Dendritic cell treated with granulocyte-macrophage colony-stimulating factor and Interleukin-4, amounts not matched to agents 40 ng/mL and 50 ng/mL, for 4 days (primary cell): ENCODE measurements at regions not wholly inside any gene's neighbourhood (a gene's known extent, or its start where the extent isn't known, plus 50 kb on each side); places are given as distances from the start of the nearest gene placed in this dataset.

Experiments used
- H3K27ac Mint-ChIP-seq: one replicate; pipeline ENCODE4 v1.8.0; 2022; ENCODE audit warnings: mild to moderate bottlenecking, mixed read lengths
- H3K27me3 Mint-ChIP-seq: one replicate; pipeline ENCODE4 v1.8.0; 2022; ENCODE audit warnings: mild to moderate bottlenecking, mixed read lengths
- H3K36me3 Mint-ChIP-seq: one replicate; pipeline ENCODE4 v1.8.0; 2022; ENCODE audit warnings: low read depth, mixed read lengths
- H3K4me1 Mint-ChIP-seq: one replicate; pipeline ENCODE4 v1.8.0; 2022; ENCODE audit warnings: low read depth, mixed read lengths
- H3K4me3 Mint-ChIP-seq: one replicate; pipeline ENCODE4 v1.8.0; 2022; ENCODE audit warnings: mild to moderate bottlenecking, moderate library complexity, mixed read lengths
- H3K9me3 Mint-ChIP-seq: one replicate; pipeline ENCODE4 v1.8.0; 2022; ENCODE audit warnings: mixed read lengths
- intact Hi-C: fragments of 100-400 bp; cut with micrococcal nuclease; formaldehyde crosslinking; loops from one replicate; pipeline ENCODE4 v1.15.0; 2022

DNA sequence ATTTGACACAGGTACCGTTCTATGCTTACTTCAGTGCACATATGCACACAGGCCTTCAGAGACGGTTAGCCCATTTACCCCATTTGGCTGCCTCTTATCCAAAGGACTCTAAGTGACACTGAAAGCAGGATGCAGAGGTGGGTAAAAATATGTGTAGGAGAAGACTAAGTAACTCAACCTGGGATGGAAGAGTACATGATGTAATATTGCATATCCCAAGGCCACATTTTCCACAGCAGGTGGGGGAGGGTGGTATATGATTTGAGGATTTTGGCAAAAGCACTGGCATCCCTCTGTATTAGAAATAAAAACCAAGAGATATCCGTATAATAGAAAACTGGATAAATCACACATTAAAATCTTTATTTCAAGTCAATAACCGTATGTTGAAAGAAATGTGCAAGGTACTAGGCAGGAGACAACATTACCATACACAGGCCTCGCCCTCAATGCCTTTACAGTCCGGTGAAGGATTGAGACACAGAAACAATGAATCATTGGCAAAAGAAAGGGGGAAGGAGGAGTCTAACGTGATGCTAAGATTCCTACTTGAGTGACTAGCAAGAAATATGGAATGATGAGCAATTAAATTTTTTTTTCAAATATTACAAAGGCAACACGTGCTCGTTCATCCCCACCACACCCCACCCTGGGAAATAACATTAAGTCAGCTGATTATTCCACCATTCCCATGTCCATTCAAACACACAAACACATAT is 161.0 kb upstream of the RASGEF1B start:
- H3K4me1 Mint-ChIP-seq = peaks cover 35% of the 10 kb centered on the region

DNA sequence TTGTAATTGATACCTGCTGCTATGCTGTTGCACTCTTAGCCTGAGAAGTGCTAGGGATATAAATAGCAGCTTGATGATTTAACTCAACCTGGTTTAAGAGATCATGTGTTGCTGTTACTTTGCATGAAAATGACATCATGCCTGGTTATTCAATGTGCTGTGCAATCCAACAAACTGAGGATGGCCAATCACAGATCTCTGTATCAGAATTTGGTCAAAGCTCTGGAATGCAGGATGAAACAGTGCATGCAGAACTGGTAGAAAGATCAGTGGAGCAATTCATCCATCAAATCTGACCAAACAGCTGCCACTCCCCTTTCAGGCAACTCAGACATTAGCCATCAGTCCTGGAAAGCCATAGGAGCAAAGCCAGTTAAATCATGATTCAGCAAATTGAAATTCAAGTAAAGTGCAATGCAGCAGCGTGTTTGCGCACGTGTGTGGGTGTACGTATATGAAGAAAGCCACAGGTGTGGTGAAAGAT is 160.3 kb upstream of the RASGEF1B start:
- H3K27me3 Mint-ChIP-seq = no peaks in the 10 kb centered on the region
- no peaks in the 10 kb centered on the region for H3K9me3 Mint-ChIP-seq
- intact Hi-C loops = loop anchor here (10.0 kb wide), 1 partner anchor 127 kb away; no protein-coding TSS in a partner anchor
- H3K27ac Mint-ChIP-seq = no peak overlapping the region
- peaks cover 35% of the 10 kb centered on the region for H3K4me1 Mint-ChIP-seq
- H3K36me3 Mint-ChIP-seq = no peaks in the 10 kb centered on the region
- no peak overlapping the region for H3K4me3 Mint-ChIP-seq

More for the DNA sequence above, 161.0 kb upstream of the RASGEF1B start:
- intact Hi-C loops = loop anchor here (10.0 kb wide), 1 partner anchor 128 kb away; no protein-coding TSS in a partner anchor
- Mint-ChIP-seq H3K36me3 (no peaks in the 10 kb centered on the region), H3K4me3 (no peak overlapping the region), H3K9me3 (no peaks in the 10 kb centered on the region), H3K27ac (no peak overlapping the region), H3K27me3 (no peaks in the 10 kb centered on the region)

DNA sequence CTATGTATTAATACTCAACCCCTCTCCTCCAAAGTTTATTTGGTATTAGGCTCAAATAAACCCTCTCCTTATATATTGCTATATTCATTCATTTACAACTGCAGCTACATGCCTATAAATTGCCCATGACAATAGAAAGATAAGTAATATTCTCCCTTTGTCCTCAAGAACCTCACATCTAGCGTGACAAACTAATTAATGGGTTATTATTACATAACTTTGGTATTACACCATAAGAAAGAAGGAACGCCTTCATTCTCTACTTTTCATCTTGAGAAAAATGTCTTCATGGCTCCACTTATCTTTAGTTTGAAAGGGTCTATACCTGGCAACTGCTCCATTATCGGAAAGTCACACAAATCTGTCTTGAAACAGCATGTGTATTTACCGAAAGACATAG is 157.7 kb upstream of the RASGEF1B start:
- Mint-ChIP-seq H3K9me3 (no peaks in the 10 kb centered on the region), H3K27me3 (no peaks in the 10 kb centered on the region), H3K36me3 (no peaks in the 10 kb centered on the region), H3K27ac (no peak overlapping the region), H3K4me3 (no peak overlapping the region), H3K4me1 (peaks cover 17% of the 10 kb centered on the region)
- intact Hi-C loops = no loop called here

DNA sequence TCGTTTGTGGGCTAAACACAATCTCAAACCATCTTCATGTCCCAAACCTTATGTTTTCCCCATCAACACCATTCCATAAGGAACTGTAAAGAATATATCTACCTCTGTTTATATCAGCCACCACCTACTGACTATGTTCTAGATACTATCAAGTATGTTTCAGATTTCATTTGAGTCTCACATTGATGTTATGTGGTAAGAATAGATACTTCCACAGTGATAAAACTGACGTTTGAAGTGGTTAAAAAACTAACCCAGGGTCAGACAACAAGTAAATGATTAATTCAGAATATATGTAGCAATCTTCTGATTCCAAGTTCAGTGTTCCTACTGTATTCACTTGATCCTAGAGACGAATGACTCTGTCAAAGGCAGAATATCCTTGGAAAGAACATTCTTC is 156.8 kb upstream of the RASGEF1B start:
- intact Hi-C loops = no loop called here

DNA sequence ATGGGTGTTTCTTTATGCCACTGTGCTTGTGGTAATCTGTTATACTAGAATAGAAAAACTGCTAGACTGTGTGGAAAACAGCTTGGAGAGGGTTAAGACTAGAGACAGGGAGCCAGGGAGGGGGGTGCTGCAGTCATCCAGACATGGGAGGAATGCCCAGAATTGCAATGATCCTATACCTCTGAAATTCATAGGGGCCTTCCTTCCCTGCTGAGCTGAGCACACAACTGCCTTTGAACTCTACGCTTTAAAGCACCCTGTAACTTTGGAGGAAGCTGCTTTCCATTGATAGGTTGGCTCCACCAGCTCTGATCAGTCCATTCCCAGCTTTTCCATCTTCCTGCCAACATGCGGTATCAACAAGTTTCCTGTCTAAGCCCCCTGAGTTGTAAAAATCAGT is 155.9 kb upstream of the RASGEF1B start:
- H3K27me3 Mint-ChIP-seq = no peaks in the 10 kb centered on the region
- H3K4me1 Mint-ChIP-seq = peaks cover 11% of the 10 kb centered on the region
- H3K4me3 Mint-ChIP-seq = no peak overlapping the region
- no peaks in the 10 kb centered on the region for H3K9me3 Mint-ChIP-seq
- no peak overlapping the region for H3K27ac Mint-ChIP-seq
- intact Hi-C loops = no loop called here
- H3K36me3 Mint-ChIP-seq = no peaks in the 10 kb centered on the region

More for the DNA sequence above, 156.8 kb upstream of the RASGEF1B start:
- Mint-ChIP-seq H3K4me3 (no peak overlapping the region), H3K9me3 (no peaks in the 10 kb centered on the region), H3K27me3 (no peaks in the 10 kb centered on the region), H3K36me3 (no peaks in the 10 kb centered on the region), H3K27ac (no peak overlapping the region), H3K4me1 (peaks cover 11% of the 10 kb centered on the region)

DNA sequence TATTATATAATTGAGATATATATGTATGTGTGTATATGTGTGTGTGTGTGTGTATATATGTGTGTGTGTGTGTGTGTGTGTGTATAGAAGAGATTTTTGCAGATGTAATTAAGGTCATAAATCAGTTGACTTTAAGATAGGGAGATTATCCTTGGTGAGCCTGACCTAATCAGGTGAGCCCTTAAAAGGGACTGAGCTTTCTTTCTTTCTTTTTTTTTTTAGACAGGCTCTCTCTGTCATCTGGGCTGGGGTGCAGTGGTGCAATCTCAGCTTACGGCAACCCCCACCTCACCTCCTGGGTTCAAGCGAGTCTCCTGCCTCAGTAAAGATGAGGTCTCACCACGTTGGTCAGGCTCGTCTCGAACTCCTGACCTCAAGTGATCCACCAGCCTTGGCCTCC is 155.1 kb upstream of the RASGEF1B start:
- H3K27me3 Mint-ChIP-seq = no peaks in the 10 kb centered on the region
- intact Hi-C loops = no loop called here
- no peaks in the 10 kb centered on the region for H3K36me3 Mint-ChIP-seq
- H3K4me3 Mint-ChIP-seq = no peak overlapping the region
- H3K27ac Mint-ChIP-seq = no peak overlapping the region
- no peaks in the 10 kb centered on the region for H3K9me3 Mint-ChIP-seq
- peaks cover 11% of the 10 kb centered on the region for H3K4me1 Mint-ChIP-seq

DNA sequence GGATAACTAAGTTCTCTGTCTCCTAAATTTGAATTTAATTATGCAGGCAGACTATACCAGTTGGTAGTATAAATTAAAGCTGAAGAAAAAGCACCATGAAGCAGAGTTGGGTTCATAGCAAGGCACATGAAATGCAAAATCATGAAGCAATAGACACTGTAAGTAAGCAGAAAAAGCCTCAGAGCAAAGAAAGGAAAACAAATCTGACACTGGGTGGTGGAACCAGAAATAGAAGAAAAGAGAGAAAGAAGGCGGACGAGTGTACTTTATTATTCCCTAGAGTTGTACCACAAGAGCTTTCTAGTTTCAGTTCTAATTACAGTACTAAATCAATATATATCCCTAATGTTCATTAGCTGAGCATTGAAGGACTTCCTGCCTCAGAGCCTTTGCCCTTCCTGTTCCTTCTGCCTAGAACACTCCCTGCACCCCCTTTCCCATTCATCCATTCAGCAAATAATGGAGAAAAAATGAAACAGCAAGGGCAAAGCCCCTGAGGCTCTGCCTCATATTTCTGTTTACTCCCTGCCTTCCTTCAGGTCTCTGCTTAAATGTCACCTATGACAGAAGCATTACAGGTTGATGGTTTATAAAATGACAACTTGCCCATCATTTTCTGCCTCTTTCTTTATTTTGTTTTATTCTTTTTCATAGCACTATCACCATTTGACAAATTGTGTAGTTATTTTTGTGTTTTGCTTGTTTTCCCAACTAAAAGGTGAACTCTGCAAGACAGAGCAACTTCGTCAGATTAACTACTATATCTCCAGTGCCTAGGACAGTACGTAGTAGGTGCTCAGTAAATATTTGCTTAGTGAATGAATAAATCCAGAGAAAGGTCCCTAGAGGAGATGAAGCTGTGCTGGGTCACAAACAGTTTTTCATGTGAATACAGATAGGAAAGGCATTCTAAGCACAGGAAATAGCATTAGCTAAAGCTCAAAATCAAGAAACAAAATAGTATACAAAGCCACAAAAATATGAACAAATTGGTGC is 154.0 kb upstream of the RASGEF1B start:
- Mint-ChIP-seq H3K9me3 (no peaks in the 10 kb centered on the region), H3K4me3 (no peak overlapping the region), H3K36me3 (no peaks in the 10 kb centered on the region), H3K27ac (no peak overlapping the region), H3K4me1 (peaks cover 11% of the 10 kb centered on the region), H3K27me3 (no peaks in the 10 kb centered on the region)
- intact Hi-C loops = no loop called here

DNA sequence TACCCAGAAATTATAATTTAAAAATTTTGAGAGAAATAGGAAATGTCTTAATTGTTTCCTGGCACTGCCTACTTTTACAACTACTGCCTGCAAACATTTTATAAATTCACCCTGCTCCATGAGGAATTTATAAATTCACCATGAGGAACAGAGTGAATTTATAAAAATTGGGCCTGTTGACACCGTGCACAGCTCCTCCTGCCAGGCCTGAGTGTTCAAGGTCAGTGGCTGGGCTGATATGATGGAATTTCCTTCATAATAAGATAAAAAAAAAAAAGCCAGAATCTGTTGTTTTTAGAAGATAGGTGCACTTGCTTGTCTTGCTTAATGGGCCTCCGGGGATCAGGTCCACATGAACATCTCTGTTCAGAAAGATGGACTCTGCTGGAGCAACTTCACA is 151.7 kb upstream of the RASGEF1B start:
- Mint-ChIP-seq H3K9me3 (no peaks in the 10 kb centered on the region), H3K27me3 (peaks cover 1% of the 10 kb centered on the region), H3K4me3 (no peak overlapping the region), H3K36me3 (no peaks in the 10 kb centered on the region), H3K4me1 (no peaks in the 10 kb centered on the region), H3K27ac (no peak overlapping the region)
- intact Hi-C loops = no loop called here

DNA sequence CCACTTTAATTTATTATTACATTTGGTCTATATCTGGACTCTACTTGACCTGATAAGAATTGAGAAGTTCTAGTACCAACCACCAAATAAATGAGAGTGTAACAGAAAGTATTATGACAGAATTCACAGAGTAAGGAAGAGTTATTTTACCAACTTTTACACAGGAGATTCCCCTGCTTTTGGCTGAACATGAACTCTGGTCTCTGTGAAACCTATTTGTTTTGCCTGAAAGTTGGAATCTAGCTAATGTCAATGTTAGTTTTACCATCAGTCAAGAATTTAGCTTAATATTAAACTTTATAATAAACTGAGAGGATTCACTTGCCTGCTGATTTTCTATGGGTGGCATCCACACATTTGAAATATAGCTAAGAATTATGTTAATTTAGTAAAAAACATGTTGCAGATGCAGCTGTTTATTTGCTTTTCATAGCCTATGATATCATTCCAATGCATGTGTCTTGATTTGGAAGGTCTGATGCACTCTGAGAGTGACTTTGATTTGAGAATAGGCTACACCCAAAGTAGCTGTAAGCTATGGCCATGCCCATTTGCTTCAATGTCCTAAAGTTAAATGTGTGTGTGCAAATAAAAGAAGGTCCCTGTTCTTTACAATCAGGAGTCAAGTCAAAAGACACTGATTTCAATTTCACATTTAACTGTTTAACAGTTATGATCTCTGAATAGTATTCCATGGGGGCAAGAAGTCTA is 150.9 kb upstream of the RASGEF1B start:
- no peak overlapping the region for H3K27ac Mint-ChIP-seq
- no peaks in the 10 kb centered on the region for H3K36me3 Mint-ChIP-seq
- no peaks in the 10 kb centered on the region for H3K9me3 Mint-ChIP-seq
- H3K4me3 Mint-ChIP-seq = no peak overlapping the region
- intact Hi-C loops = no loop called here
- peaks cover 1% of the 10 kb centered on the region for H3K27me3 Mint-ChIP-seq
- H3K4me1 Mint-ChIP-seq = no peaks in the 10 kb centered on the region

DNA sequence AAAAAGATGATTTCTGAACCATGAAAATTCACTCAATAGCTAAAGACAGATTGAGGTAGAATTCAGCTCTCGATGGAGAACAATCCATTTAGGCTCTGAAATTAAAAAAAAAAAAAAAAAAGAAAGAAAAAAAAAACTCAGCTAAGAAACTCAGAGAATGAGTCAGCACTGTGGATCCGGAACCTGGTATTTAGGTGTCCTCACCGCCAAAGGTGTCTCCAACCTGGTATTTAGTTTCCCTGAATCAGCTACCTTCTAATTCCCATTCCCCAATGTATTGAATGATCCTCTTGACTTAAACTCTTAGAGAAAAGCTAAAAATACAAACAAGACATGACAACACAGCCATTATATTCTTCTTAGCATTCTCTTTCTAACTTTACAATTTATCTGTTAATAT is 150.3 kb upstream of the RASGEF1B start:
- Mint-ChIP-seq H3K27ac (no peak overlapping the region), H3K4me3 (no peak overlapping the region), H3K4me1 (no peaks in the 10 kb centered on the region), H3K9me3 (no peaks in the 10 kb centered on the region), H3K36me3 (no peaks in the 10 kb centered on the region), H3K27me3 (peaks cover 1% of the 10 kb centered on the region)
- intact Hi-C loops = no loop called here

DNA sequence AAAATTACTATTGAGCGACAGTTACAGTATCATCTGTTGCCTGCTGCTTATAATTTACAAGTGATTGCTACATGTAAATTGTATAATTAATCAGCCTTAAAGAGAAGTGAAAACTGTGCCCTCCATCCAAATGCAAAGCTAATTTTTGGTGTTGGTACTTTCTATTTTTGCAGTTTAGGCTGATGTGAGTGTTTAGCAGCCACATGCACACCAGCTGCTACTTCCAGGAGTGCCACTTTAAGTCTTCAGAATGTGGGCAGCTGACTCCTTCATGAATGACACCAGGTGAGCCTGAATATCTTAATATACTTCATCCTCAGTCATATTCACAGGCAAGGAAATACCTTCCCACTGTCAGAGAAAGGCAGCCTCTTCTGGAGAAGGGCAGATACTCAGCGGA is 149.8 kb upstream of the RASGEF1B start:
- H3K27me3 Mint-ChIP-seq = peaks cover 1% of the 10 kb centered on the region
- no peak overlapping the region for H3K4me3 Mint-ChIP-seq
- intact Hi-C loops = no loop called here
- H3K36me3 Mint-ChIP-seq = no peaks in the 10 kb centered on the region
- H3K27ac Mint-ChIP-seq = no peak overlapping the region
- H3K4me1 Mint-ChIP-seq = no peaks in the 10 kb centered on the region
- H3K9me3 Mint-ChIP-seq = no peaks in the 10 kb centered on the region

DNA sequence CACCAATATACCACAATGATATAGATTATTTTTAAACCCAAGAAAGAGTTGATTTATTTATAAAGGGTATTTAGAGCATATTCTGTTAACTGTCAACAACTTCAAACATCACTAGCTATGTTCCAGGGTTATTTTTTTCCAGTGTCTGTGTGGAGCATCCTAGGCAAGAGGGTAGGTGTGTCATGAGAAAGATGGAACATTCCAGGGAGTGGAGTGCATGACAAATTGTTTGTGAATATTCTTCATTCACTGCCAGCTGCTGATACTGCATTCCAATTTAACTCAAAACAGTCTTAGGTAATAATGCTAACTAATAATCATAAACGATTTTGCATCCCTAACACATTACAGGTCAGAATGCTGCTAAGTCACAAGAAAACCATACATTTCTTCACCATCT is 148.7 kb upstream of the RASGEF1B start:
- Mint-ChIP-seq H3K36me3 (no peaks in the 10 kb centered on the region), H3K9me3 (no peaks in the 10 kb centered on the region), H3K27ac (no peak overlapping the region), H3K27me3 (peaks cover 1% of the 10 kb centered on the region), H3K4me3 (no peak overlapping the region), H3K4me1 (no peaks in the 10 kb centered on the region)
- intact Hi-C loops = no loop called here

DNA sequence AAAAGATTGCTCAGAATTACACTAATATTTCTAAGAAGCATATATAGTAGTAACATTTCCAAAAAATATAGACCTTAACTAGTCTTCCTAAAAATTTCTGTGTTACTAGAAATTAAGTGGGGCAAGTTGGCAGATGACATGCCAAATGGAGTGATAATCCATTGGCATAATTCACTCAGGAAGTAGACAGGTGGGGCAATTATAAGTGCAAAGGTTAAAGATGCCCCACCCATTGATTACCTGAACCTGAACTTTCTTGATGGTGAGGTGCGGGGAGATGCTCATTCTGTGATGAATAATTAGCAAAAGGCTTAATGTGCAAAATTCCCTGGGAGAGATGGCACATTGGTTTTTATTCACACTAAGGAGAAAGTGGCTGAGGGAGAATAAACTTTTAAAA is 145.8 kb upstream of the RASGEF1B start:
- Mint-ChIP-seq H3K27me3 (peaks cover 1% of the 10 kb centered on the region), H3K36me3 (no peaks in the 10 kb centered on the region), H3K9me3 (no peaks in the 10 kb centered on the region), H3K4me1 (no peaks in the 10 kb centered on the region), H3K27ac (no peak overlapping the region), H3K4me3 (no peak overlapping the region)
- intact Hi-C loops = no loop called here

DNA sequence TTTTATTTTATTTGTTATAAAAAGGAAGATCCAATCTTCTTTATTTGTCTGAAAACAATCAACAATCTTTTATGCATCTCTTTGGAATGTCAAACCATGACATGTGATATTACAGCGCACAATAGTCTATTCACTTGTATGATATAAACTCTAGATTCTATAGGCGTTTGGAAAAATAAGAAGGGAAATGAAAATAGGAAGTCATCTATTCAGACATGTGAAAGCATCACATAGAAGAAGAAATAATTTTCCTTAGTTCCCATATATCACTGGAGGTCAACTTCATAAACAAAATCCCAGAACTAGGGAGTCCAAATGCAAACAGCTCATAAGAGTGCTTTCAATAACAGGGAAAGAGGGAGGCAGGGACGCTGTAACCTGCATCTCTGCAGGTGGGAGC is 139.5 kb upstream of the RASGEF1B start:
- Mint-ChIP-seq H3K4me3 (no peak overlapping the region), H3K27me3 (no peaks in the 10 kb centered on the region), H3K9me3 (no peaks in the 10 kb centered on the region), H3K27ac (no peak overlapping the region), H3K36me3 (no peaks in the 10 kb centered on the region), H3K4me1 (peaks cover 15% of the 10 kb centered on the region)
- intact Hi-C loops = no loop called here
